ENCODE measurements at regions not wholly inside any gene's neighbourhood (a gene's known extent, or its start where the extent isn't known, plus 50 kb on each side); places are given as distances from the start of the nearest gene placed in this dataset.

DNA sequence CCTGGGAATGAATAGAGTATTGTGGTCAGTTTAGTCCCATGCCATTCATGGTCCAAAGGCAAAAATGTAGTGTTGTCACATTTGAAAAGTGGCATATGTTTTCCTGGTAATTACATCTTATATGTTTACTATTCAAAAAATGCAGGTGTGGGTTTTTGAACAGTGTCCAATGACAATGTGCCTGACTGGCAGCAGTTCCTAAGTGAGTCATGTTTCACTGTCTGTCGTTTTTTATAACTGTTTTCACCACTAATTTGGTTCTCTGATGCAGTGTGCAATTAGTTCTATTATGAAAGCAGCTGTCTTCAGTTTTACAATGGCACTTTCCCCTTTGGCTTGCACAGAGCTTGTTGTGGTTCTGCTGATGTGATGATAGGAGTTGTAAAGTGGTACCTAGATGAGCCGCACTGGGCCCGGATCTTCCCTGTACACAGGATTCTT lies 162.3 kb downstream of the SEM1 start:
- no peak for FAIRE-seq
- no peaks in the 10 kb centered on the region for H3K4me1 ChIP-seq (ENCODE audit: insufficient read depth, low read length)
- H3K27ac ChIP-seq (ENCODE audit: low read depth, low read length), result no peak overlapping the region
- H3K9me3 ChIP-seq (ENCODE audit: insufficient read depth, low read depth, low read length), result no peaks in the 10 kb centered on the region
- no peaks in the 10 kb centered on the region for H3K79me2 ChIP-seq (ENCODE audit: insufficient read depth, low read length)
- no peak overlapping the region for H3K4me3 ChIP-seq (ENCODE audit: insufficient read depth, low read depth, low read length)
- peak overlapping the region; percentile 12 for H2AFZ ChIP-seq (ENCODE audit: low read depth, low read length)
- Mint-ChIP-seq H3K4me3 (ENCODE audit: unreplicated experiment) (no peak overlapping the region), H3K27ac (ENCODE audit: unreplicated experiment) (no peak overlapping the region), H3K4me1 (ENCODE audit: low read depth, unreplicated experiment) (peaks cover 8% of the 10 kb centered on the region), H3K27me3 (ENCODE audit: low read depth, unreplicated experiment) (no peaks in the 10 kb centered on the region), H3K9me3 (ENCODE audit: unreplicated experiment) (no peaks in the 10 kb centered on the region), H3K36me3 (ENCODE audit: low read depth, unreplicated experiment) (no peaks in the 10 kb centered on the region)
- no peaks in the 10 kb centered on the region for H3K27me3 ChIP-seq (ENCODE audit: insufficient read depth, low read length)
- TF ChIP-seq, protein P1, sequence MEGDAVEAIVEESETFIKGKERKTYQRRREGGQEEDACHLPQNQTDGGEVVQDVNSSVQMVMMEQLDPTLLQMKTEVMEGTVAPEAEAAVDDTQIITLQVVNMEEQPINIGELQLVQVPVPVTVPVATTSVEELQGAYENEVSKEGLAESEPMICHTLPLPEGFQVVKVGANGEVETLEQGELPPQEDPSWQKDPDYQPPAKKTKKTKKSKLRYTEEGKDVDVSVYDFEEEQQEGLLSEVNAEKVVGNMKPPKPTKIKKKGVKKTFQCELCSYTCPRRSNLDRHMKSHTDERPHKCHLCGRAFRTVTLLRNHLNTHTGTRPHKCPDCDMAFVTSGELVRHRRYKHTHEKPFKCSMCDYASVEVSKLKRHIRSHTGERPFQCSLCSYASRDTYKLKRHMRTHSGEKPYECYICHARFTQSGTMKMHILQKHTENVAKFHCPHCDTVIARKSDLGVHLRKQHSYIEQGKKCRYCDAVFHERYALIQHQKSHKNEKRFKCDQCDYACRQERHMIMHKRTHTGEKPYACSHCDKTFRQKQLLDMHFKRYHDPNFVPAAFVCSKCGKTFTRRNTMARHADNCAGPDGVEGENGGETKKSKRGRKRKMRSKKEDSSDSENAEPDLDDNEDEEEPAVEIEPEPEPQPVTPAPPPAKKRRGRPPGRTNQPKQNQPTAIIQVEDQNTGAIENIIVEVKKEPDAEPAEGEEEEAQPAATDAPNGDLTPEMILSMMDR (IDR thresholded peaks at IDR 0.05; ENCODE audit: insufficient read depth, low read depth, low read length), result no peak
- no peak overlapping the region for H3K4me2 ChIP-seq (ENCODE audit: low read length)
- no peak overlapping the region for H3K9ac ChIP-seq (ENCODE audit: low read length)
- no peaks in the 10 kb centered on the region for H4K20me1 ChIP-seq (ENCODE audit: insufficient read depth, low read length)
- H3K36me3 ChIP-seq (ENCODE audit: insufficient read depth, low read length), result no peaks in the 10 kb centered on the region
- DNase-seq (ENCODE audit: low read depth), result no peak

DNA sequence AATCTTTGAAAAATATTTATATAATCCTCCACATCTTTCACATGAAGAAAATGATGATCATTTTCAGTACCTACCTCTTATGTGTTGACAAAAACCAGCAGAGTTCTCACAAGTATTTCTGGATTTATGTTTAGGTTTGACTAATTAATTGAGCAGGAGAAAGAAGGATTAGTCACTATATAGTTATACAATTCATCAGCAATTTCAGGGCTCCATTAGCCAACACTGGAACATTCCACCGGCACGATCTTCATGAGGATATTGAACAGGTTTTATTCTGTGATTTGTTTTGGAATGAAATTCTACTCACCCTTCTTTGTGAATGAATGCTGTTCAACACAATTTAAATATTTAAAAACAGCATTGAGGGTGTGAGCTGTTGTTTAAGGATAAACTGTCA lies 163.2 kb downstream of the SEM1 start:
- Mint-ChIP-seq H3K4me1 (ENCODE audit: low read depth, unreplicated experiment) (peaks cover 8% of the 10 kb centered on the region), H3K9me3 (ENCODE audit: unreplicated experiment) (no peaks in the 10 kb centered on the region), H3K27ac (ENCODE audit: unreplicated experiment) (no peak overlapping the region), H3K27me3 (ENCODE audit: low read depth, unreplicated experiment) (no peaks in the 10 kb centered on the region), H3K4me3 (ENCODE audit: unreplicated experiment) (no peak overlapping the region), H3K36me3 (ENCODE audit: low read depth, unreplicated experiment) (no peaks in the 10 kb centered on the region)
- TF ChIP-seq, protein P1 (IDR thresholded peaks at IDR 0.05; ENCODE audit: insufficient read depth, low read depth, low read length), result no peak
- TF ChIP-seq EZH2 (IDR thresholded peaks at IDR 0.05; ENCODE audit: insufficient read depth, low read length), result no peak
- H3K4me1 ChIP-seq (ENCODE audit: insufficient read depth, low read length), result no peaks in the 10 kb centered on the region
- H3K79me2 ChIP-seq (ENCODE audit: insufficient read depth, low read length), result no peaks in the 10 kb centered on the region
- no peak for DNase-seq (ENCODE audit: low read depth)
- no peak for FAIRE-seq
- H3K27me3 ChIP-seq (ENCODE audit: insufficient read depth, low read length), result no peaks in the 10 kb centered on the region
- H3K4me3 ChIP-seq (ENCODE audit: insufficient read depth, low read depth, low read length), result no peak overlapping the region
- H3K9ac ChIP-seq (ENCODE audit: low read length), result no peak overlapping the region
- H3K36me3 ChIP-seq (ENCODE audit: insufficient read depth, low read length), result no peaks in the 10 kb centered on the region
- H2AFZ ChIP-seq (ENCODE audit: low read depth, low read length), result no peak overlapping the region
- no peak overlapping the region for H3K4me2 ChIP-seq (ENCODE audit: low read length)
- H3K9me3 ChIP-seq (ENCODE audit: insufficient read depth, low read depth, low read length), result no peaks in the 10 kb centered on the region
- H4K20me1 ChIP-seq (ENCODE audit: insufficient read depth, low read length), result no peaks in the 10 kb centered on the region
- H3K27ac ChIP-seq (ENCODE audit: low read depth, low read length), result no peak overlapping the region

DNA sequence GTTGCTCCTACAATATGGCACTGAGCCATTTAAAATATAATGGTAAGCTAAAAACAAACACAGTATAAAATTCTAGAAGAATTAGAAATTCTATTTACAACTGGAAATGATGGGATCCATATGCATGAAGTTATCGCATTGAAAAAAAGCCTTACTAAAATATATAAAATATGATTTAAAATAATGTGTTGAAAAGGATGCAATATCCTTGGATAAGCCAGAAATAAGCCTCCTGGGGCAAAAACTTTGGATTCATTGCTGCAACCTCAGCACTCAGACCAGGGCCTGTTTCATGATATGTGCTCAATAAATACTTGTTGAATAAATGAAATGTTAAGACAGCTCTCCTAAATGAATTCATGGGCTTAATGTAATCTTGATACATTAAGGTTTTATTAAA lies 170.2 kb downstream of the SEM1 start:
- Histone ChIP-seq H3K4me3 (ENCODE audit: insufficient read depth, low read depth, low read length) (no peak overlapping the region), H3K9me3 (ENCODE audit: insufficient read depth, low read depth, low read length) (no peaks in the 10 kb centered on the region), H3K79me2 (ENCODE audit: insufficient read depth, low read length) (no peaks in the 10 kb centered on the region), H2AFZ (ENCODE audit: low read depth, low read length) (no peak overlapping the region), H3K27ac (ENCODE audit: low read depth, low read length) (no peak overlapping the region), H3K9ac (ENCODE audit: low read length) (no peak overlapping the region), H3K36me3 (ENCODE audit: insufficient read depth, low read length) (no peaks in the 10 kb centered on the region), H3K4me1 (ENCODE audit: insufficient read depth, low read length) (no peaks in the 10 kb centered on the region), H4K20me1 (ENCODE audit: insufficient read depth, low read length) (no peaks in the 10 kb centered on the region), H3K4me2 (ENCODE audit: low read length) (no peak overlapping the region), H3K27me3 (ENCODE audit: insufficient read depth, low read length) (no peaks in the 10 kb centered on the region)
- H3K27me3 Mint-ChIP-seq (ENCODE audit: low read depth, unreplicated experiment), result no peaks in the 10 kb centered on the region
- FAIRE-seq, result no peak
- no peak overlapping the region for H3K27ac Mint-ChIP-seq (ENCODE audit: unreplicated experiment)
- no peak overlapping the region for H3K4me3 Mint-ChIP-seq (ENCODE audit: unreplicated experiment)
- no peak for TF ChIP-seq EZH2 (IDR thresholded peaks at IDR 0.05; ENCODE audit: insufficient read depth, low read length)
- TF ChIP-seq, protein P1 (IDR thresholded peaks at IDR 0.05; ENCODE audit: insufficient read depth, low read depth, low read length), result no peak
- no peaks in the 10 kb centered on the region for H3K4me1 Mint-ChIP-seq (ENCODE audit: low read depth, unreplicated experiment)
- no peaks in the 10 kb centered on the region for H3K36me3 Mint-ChIP-seq (ENCODE audit: low read depth, unreplicated experiment)
- DNase-seq (ENCODE audit: low read depth), result no peak
- no peaks in the 10 kb centered on the region for H3K9me3 Mint-ChIP-seq (ENCODE audit: unreplicated experiment)

All from astrocyte (in vitro differentiated cells and primary cell).